NCI-H69 (cell line): ENCODE measurements at regions not wholly inside any gene's neighbourhood (a gene's known extent, or its start where the extent isn't known, plus 50 kb on each side); places are given as distances from the start of the nearest gene placed in this dataset.

Source experiments
- DNase-seq: peaks from one replicate; lab custom pipeline; 2025; lab: John Stamatoyannopoulos, UW

GRCh38 chr2:226274143-226274542 is 525.5 kb downstream of the IRS1 start:
- no peak for DNase-seq

- no peak for DNase-seq
Observed at GRCh38 chr2:226273440-226273839, 526.2 kb downstream of the IRS1 start.

GRCh38 chr2:226272435-226272834 is 527.2 kb downstream of the IRS1 start:
- no peak for DNase-seq

GRCh38 chr2:226270285-226271058 is 529.1 kb downstream of the IRS1 start:
- no peak for DNase-seq

- DNase-seq = no peak
Observed at GRCh38 chr2:226267516-226268289, 531.9 kb downstream of the IRS1 start.

- DNase-seq = peak; percentile 29
Observed at GRCh38 chr2:226256709-226257376, 542.8 kb downstream of the IRS1 start.

- no peak for DNase-seq
Observed at GRCh38 chr2:226256237-226256636, 543.4 kb downstream of the IRS1 start.

GRCh38 chr2:226251661-226252060 is 548.0 kb downstream of the IRS1 start:
- no peak for DNase-seq

GRCh38 chr2:226247289-226248275 is 552.0 kb downstream of the IRS1 start:
- DNase-seq = no peak

GRCh38 chr2:226234187-226234586 is 565.4 kb downstream of the IRS1 start:
- no peak for DNase-seq

GRCh38 chr2:226233388-226233787 is 566.2 kb downstream of the IRS1 start:
- no peak for DNase-seq

GRCh38 chr2:226228080-226228479 is 571.5 kb downstream of the IRS1 start:
- DNase-seq = no peak

- no peak for DNase-seq
Observed at GRCh38 chr2:226227341-226227740, 572.3 kb downstream of the IRS1 start.

GRCh38 chr2:226223704-226224103 is 575.9 kb downstream of the IRS1 start:
- DNase-seq = no peak

- no peak for DNase-seq
Observed at GRCh38 chr2:226220511-226220910, 579.1 kb downstream of the IRS1 start.

GRCh38 chr2:226217191-226217590 is 582.4 kb downstream of the IRS1 start:
- no peak for DNase-seq

- no peak for DNase-seq
Observed at GRCh38 chr2:226216575-226216974, 583.0 kb downstream of the IRS1 start.

GRCh38 chr2:226215902-226216503 is 583.6 kb downstream of the IRS1 start:
- peak; percentile 64 for DNase-seq

- DNase-seq = no peak
Observed at GRCh38 chr2:226213717-226214116, 585.9 kb downstream of the IRS1 start.

GRCh38 chr2:226211439-226211838 is 588.2 kb downstream of the IRS1 start:
- DNase-seq = no peak

GRCh38 chr2:226208726-226209125 is 590.9 kb downstream of the IRS1 start:
- DNase-seq = no peak
